ENCODE measurements at regions not wholly inside any gene's neighbourhood (a gene's known extent, or its start where the extent isn't known, plus 50 kb on each side); places are given as distances from the start of the nearest gene placed in this dataset.

GRCh38 chr18:44067186-44067585, 613.5 kb upstream of the SETBP1 start:
- Mint-ChIP-seq H3K27ac (ENCODE audit: unreplicated experiment) (no peak overlapping the region), H3K4me1 (ENCODE audit: low read depth, unreplicated experiment) (no peaks in the 10 kb centered on the region), H3K27me3 (ENCODE audit: low read depth, unreplicated experiment) (no peaks in the 10 kb centered on the region), H3K4me3 (ENCODE audit: unreplicated experiment) (no peak overlapping the region), H3K36me3 (ENCODE audit: low read depth, unreplicated experiment) (no peaks in the 10 kb centered on the region), H3K9me3 (ENCODE audit: unreplicated experiment) (no peaks in the 10 kb centered on the region)
- no peaks in the 10 kb centered on the region for H3K79me2 ChIP-seq (ENCODE audit: insufficient read depth, low read length)
- no peak overlapping the region for H3K4me2 ChIP-seq (ENCODE audit: low read length)
- H2AFZ ChIP-seq (ENCODE audit: low read depth, low read length), result no peak overlapping the region
- no peaks in the 10 kb centered on the region for H3K27me3 ChIP-seq (ENCODE audit: insufficient read depth, low read length)
- no peak overlapping the region for H3K27ac ChIP-seq (ENCODE audit: low read depth, low read length)
- no peaks in the 10 kb centered on the region for H3K9me3 ChIP-seq (ENCODE audit: insufficient read depth, low read depth, low read length)
- no peak for FAIRE-seq
- H3K9ac ChIP-seq (ENCODE audit: low read length), result no peak overlapping the region
- no peak overlapping the region for H3K4me3 ChIP-seq (ENCODE audit: insufficient read depth, low read depth, low read length)
- no peak for DNase-seq (ENCODE audit: low read depth)
- TF ChIP-seq EZH2 (IDR thresholded peaks at IDR 0.05; ENCODE audit: insufficient read depth, low read length) (no peak), CTCF (IDR thresholded peaks at IDR 0.05; ENCODE audit: insufficient read depth, low read depth, low read length) (no peak)
- H4K20me1 ChIP-seq (ENCODE audit: insufficient read depth, low read length), result no peaks in the 10 kb centered on the region
- no peaks in the 10 kb centered on the region for H3K36me3 ChIP-seq (ENCODE audit: insufficient read depth, low read length)
- H3K4me1 ChIP-seq (ENCODE audit: insufficient read depth, low read length), result no peaks in the 10 kb centered on the region

GRCh38 chr18:44075038-44075437, 605.6 kb upstream of the SETBP1 start:
- peaks cover 7% of the 10 kb centered on the region for H3K4me1 ChIP-seq (ENCODE audit: insufficient read depth, low read length)
- H4K20me1 ChIP-seq (ENCODE audit: insufficient read depth, low read length), result no peaks in the 10 kb centered on the region
- H3K4me2 ChIP-seq (ENCODE audit: low read length), result no peak overlapping the region
- no peaks in the 10 kb centered on the region for H3K79me2 ChIP-seq (ENCODE audit: insufficient read depth, low read length)
- FAIRE-seq (peak; percentile 76), DNase-seq (ENCODE audit: low read depth) (no peak)
- Mint-ChIP-seq H3K9me3 (ENCODE audit: unreplicated experiment) (no peaks in the 10 kb centered on the region), H3K36me3 (ENCODE audit: low read depth, unreplicated experiment) (no peaks in the 10 kb centered on the region), H3K27ac (ENCODE audit: unreplicated experiment) (no peak overlapping the region), H3K4me3 (ENCODE audit: unreplicated experiment) (no peak overlapping the region), H3K4me1 (ENCODE audit: low read depth, unreplicated experiment) (peaks cover 7% of the 10 kb centered on the region), H3K27me3 (ENCODE audit: low read depth, unreplicated experiment) (no peaks in the 10 kb centered on the region)
- no peaks in the 10 kb centered on the region for H3K9me3 ChIP-seq (ENCODE audit: insufficient read depth, low read depth, low read length)
- no peak overlapping the region for H3K4me3 ChIP-seq (ENCODE audit: insufficient read depth, low read depth, low read length)
- no peak overlapping the region for H2AFZ ChIP-seq (ENCODE audit: low read depth, low read length)
- TF ChIP-seq CTCF (IDR thresholded peaks at IDR 0.05; ENCODE audit: insufficient read depth, low read depth, low read length) (no peak), EZH2 (IDR thresholded peaks at IDR 0.05; ENCODE audit: insufficient read depth, low read length) (no peak)
- H3K36me3 ChIP-seq (ENCODE audit: insufficient read depth, low read length), result no peaks in the 10 kb centered on the region
- no peak overlapping the region for H3K27ac ChIP-seq (ENCODE audit: low read depth, low read length)
- no peaks in the 10 kb centered on the region for H3K27me3 ChIP-seq (ENCODE audit: insufficient read depth, low read length)
- no peak overlapping the region for H3K9ac ChIP-seq (ENCODE audit: low read length)

DNA sequence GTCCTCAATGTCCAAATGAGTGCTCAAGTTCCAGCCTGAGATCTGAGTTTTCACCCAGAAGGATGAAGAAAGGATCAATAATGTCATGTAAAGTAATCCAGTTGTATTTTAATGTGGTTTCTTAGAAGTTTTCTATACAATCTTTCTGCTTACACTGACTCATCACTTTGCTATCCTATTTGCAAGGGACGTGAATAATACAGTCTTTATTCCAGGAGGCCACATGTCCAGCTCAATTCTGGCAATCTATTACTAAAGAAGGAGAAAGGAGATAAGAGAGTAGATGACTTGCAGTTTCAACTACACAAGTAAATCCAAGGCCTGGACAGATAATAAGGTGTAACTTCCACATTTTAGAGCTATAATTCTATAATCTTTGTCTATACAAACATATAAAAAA, 601.1 kb upstream of the SETBP1 start:
- DNase-seq (ENCODE audit: low read depth) (peak; percentile 95), FAIRE-seq (no peak)
- H3K4me1 ChIP-seq (ENCODE audit: insufficient read depth, low read length), result peaks cover 12% of the 10 kb centered on the region
- H3K27ac Mint-ChIP-seq (ENCODE audit: unreplicated experiment), result peak overlapping the region; percentile 91
- no peak overlapping the region for H2AFZ ChIP-seq (ENCODE audit: low read depth, low read length)
- H4K20me1 ChIP-seq (ENCODE audit: insufficient read depth, low read length), result no peaks in the 10 kb centered on the region
- H3K4me3 Mint-ChIP-seq (ENCODE audit: unreplicated experiment), result no peak overlapping the region
- TF ChIP-seq EZH2 (IDR thresholded peaks at IDR 0.05; ENCODE audit: insufficient read depth, low read length), result no peak
- TF ChIP-seq CTCF (IDR thresholded peaks at IDR 0.05; ENCODE audit: insufficient read depth, low read depth, low read length), result no peak
- H3K36me3 ChIP-seq (ENCODE audit: insufficient read depth, low read length), result no peaks in the 10 kb centered on the region
- peaks cover 22% of the 10 kb centered on the region for H3K4me1 Mint-ChIP-seq (ENCODE audit: low read depth, unreplicated experiment)
- no peaks in the 10 kb centered on the region for H3K27me3 Mint-ChIP-seq (ENCODE audit: low read depth, unreplicated experiment)
- H3K36me3 Mint-ChIP-seq (ENCODE audit: low read depth, unreplicated experiment), result no peaks in the 10 kb centered on the region
- H3K79me2 ChIP-seq (ENCODE audit: insufficient read depth, low read length), result no peaks in the 10 kb centered on the region
- peak overlapping the region; percentile 73 for H3K4me2 ChIP-seq (ENCODE audit: low read length)
- no peaks in the 10 kb centered on the region for H3K27me3 ChIP-seq (ENCODE audit: insufficient read depth, low read length)
- no peaks in the 10 kb centered on the region for H3K9me3 Mint-ChIP-seq (ENCODE audit: unreplicated experiment)
- H3K27ac ChIP-seq (ENCODE audit: low read depth, low read length), result peak overlapping the region; percentile 79
- H3K4me3 ChIP-seq (ENCODE audit: insufficient read depth, low read depth, low read length), result no peak overlapping the region
- no peaks in the 10 kb centered on the region for H3K9me3 ChIP-seq (ENCODE audit: insufficient read depth, low read depth, low read length)
- H3K9ac ChIP-seq (ENCODE audit: low read length), result no peak overlapping the region
